Psoas muscle (tissue), 7 donors: ENCODE measurements at regions not wholly inside any gene's neighbourhood (a gene's known extent, or its start where the extent isn't known, plus 50 kb on each side); places are given as distances from the start of the nearest gene placed in this dataset.

Source experiments
- ATAC-seq, 4 donors: fragments of 200-7000 bp; cut with Tn5 transposase; one replicate each; pipeline ENCODE4 v1.9.1; 2020; ENCODE audit warnings: moderate library complexity in 3 of 4, mild to moderate bottlenecking in 2 of 4
- DNase-seq, 2 donors: peaks; one replicate each; pipeline ENCODE4 v3.0.0-alpha.2; 2020
- H3K27ac ChIP-seq: fragments of 200-600 bp; one replicate; pipeline ENCODE4 v1.8.0; 2022
- H3K27me3 ChIP-seq, 3 donors: fragments of 200-600 bp in 1 of 3; one replicate each; pipeline versions ENCODE4 v1.6.1 to v1.8.0; 2013 to 2022; ENCODE audit warnings: low read length in 2 of 3, mild to moderate bottlenecking in 2 of 3, moderate library complexity in 1 of 3; ENCODE audit not compliant: insufficient read depth in 3 of 3
- H3K36me3 ChIP-seq, 2 donors: fragments of 200-600 bp in 1 of 2; one replicate each; pipeline versions ENCODE4 v1.6.1 to v1.8.0; 2013 to 2022; ENCODE audit warnings: low read depth in 1 of 2, mild to moderate bottlenecking in 1 of 2, moderate library complexity in 1 of 2; ENCODE audit not compliant: insufficient read depth in 1 of 2
- H3K4me1 ChIP-seq: fragments of 200-600 bp; one replicate; pipeline ENCODE4 v1.8.0; 2022
- H3K4me3 ChIP-seq: fragments of 200-600 bp; one replicate; pipeline ENCODE4 v1.8.0; 2022; ENCODE audit warnings: mild to moderate bottlenecking
- H3K9me3 ChIP-seq: fragments of 200-600 bp; one replicate; pipeline ENCODE4 v1.8.0; 2022
- CTCF ChIP-seq: fragments of 200-600 bp; IDR thresholded peaks from one replicate; pipeline ENCODE4 v1.8.0; 2022; ENCODE audit warnings: antibody characterized with exemption
- WGBS, 3 donors: extraction: QIAGEN DNeasy Blood & Tissue Kit; methylation state at CpG; one replicate each; pipeline versions ENCODE4 v1.1.6 to v1.1.7; 2013; 5-methylcytosine and 5-hydroxymethylcytosine counted together
- intact Hi-C, 2 donors: fragments of 100-400 bp; cut with DNase I; formaldehyde crosslinking; loops; one replicate each; pipeline versions ENCODE4 v1.11.0 to v1.14.2; 2022
- donor health status: healthy with polysubstance abuse.
- donor health status: DM: no; HTN: no; CAD: no; lungs with moderate emphysema.
- donor health status: Bipolar disorder and iron deficiency.
- donor health status: healthy.
- donor health status: DM: yes; HTN: yes; CAD: no.
- donor health status: DM: no; HTN: no; CAD: no.
- donor health status: DM: yes; HTN: yes; CAD: no.

DNA sequence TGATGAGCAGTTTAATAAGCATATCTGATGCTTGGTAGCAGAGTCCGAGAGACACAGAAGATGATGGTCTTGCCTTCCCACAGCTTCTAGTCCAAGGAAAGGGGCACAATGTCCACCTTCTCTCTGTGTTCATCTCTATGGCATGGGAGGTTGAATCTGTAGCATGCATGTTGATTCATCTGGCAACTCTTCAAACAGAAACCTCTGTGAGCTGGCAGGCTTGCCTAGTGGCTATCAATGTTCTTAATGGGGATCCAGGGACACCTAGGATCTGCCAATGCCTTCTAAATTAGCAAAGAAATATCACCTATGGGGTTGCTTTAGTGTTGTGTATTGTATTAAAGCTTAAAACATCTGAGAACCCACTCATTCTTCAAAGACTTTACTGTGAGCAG, 170.8 kb downstream of the INO80D start:
- no peak overlapping the region for H3K4me3 ChIP-seq
- H3K27me3 ChIP-seq, result peaks cover 0 to 7% (median 0%) of the 10 kb centered on the region in 3 donors
- H3K9me3 ChIP-seq, result no peaks in the 10 kb centered on the region
- no peak for TF ChIP-seq CTCF
- WGBS, 3 donors, result 64 to 100% (median 85%) methylated on average over 1 of the region's 1 CpG
- no peak overlapping the region for H3K27ac ChIP-seq
- H3K4me1 ChIP-seq, result no peaks in the 10 kb centered on the region
- DNase-seq, result no peak
- no peak for ATAC-seq
- H3K36me3 ChIP-seq, result no peaks in the 10 kb centered on the region
- intact Hi-C loops, result no loop called here

DNA sequence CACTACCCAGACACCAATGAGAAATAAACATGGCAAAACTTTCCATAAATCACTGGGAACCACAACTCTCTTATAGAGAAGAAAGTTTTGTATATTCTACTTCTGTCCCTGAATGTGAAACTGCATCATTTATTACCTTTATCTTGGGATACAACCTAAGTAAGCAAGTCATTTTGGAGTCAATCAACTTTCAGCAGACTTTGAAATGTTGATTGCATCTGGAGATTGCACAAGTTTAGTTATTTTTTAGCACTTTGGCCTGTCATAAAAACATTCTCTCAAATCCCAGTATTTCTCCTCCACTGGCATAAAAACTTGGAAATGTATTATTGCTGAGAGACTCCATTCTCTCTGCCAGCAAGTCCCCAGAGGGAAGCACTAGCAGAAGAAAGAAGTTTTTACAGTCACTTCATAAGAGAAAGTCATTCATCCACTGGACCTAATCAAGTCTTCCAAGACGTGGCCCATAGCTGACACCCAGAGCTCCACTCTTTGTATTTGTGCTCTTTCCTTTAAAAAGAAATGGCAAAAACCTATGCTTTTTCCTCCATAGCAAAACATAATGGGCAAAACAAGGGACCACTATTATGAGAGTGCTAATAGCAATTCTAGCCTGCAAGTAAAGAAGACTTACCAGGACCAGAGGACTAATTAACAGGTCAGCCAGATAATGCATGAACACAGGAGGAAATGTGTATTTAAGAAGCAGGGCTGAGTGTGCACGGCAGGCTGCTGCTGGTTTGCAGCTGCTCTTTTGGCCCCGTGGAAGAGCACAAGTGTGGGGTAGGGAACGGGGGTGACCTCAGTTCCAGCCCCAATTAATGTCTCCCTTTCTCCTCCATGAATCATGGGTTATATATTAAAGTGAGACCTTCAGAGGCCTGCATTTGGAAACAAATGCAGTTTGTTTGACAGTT, 171.5 kb downstream of the INO80D start:
- WGBS, 3 donors, result 19 to 28% (median 21%) methylated on average over 4 of the region's 4 CpGs
- no peak for ATAC-seq
- Histone ChIP-seq H3K4me1 (no peaks in the 10 kb centered on the region), H3K4me3 (no peak overlapping the region), H3K27me3 (peaks cover 0 to 14% (median 0%) of the 10 kb centered on the region in 3 donors), H3K36me3 (no peaks in the 10 kb centered on the region), H3K27ac (no peak overlapping the region), H3K9me3 (no peaks in the 10 kb centered on the region)
- intact Hi-C loops, result no loop called here
- TF ChIP-seq CTCF, result no peak
- DNase-seq, result no peak

- WGBS, 3 donors, result 79 to 97% (median 95%) methylated on average over 1 of the region's 1 CpG
- Histone ChIP-seq H3K4me3 (no peak overlapping the region), H3K36me3 (no peaks in the 10 kb centered on the region), H3K9me3 (no peaks in the 10 kb centered on the region), H3K27ac (no peak overlapping the region), H3K4me1 (no peaks in the 10 kb centered on the region), H3K27me3 (peaks cover 0 to 18% (median 2%) of the 10 kb centered on the region in 3 donors)
- ATAC-seq, result no peak
- DNase-seq, result no peak
- intact Hi-C loops, result no loop called here
- TF ChIP-seq CTCF, result no peak
Observed at GRCh38 chr2:205913668-205914067, 172.3 kb downstream of the INO80D start.

DNA sequence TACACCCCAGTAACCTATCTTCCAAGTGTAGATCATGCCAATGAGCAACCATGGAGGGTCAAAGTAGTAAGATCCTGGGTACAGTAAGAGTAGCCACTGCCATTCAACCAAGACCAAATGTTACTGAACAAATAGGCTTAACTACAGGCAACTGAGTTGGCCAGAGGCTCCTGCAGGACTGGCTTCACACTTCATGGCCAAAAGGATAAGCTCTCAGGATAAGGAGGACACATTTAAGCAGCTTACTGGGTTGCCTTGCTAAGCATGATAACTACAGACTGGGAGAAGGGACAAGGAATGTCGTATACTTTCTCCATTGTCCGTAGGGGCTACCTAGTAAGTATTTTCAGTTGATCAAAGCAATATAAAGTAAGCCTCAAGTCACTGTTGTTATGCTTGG, 174.7 kb downstream of the INO80D start:
- 94 to 98% (median 95%) methylated on average over 2 of the region's 2 CpGs for WGBS, 3 donors
- Histone ChIP-seq H3K27ac (no peak overlapping the region), H3K4me3 (no peak overlapping the region), H3K36me3 (no peaks in the 10 kb centered on the region), H3K9me3 (no peaks in the 10 kb centered on the region), H3K27me3 (peaks cover 0 to 22% (median 2%) of the 10 kb centered on the region in 3 donors), H3K4me1 (no peaks in the 10 kb centered on the region)
- intact Hi-C loops, result no loop called here
- DNase-seq (no peak), ATAC-seq (no peak)
- TF ChIP-seq CTCF, result no peak

DNA sequence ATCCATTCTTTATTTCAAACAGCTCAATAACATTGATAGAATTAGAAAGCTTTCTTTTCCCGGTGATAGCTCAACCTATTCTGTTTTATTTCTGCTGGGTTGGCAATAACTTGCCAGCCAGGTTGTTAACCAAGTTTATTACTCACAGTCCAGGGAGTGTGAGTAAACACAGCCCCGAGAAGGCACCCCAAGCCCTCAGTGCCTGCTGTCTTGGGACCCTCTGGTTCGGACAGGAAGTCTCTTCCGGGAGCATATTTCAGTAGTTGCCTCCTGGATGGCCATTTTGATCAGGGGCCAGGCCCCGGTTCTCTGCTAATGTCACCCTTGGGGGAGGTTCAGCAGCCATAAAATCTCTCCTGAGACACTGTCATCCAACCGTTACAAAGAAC, 176.8 kb downstream of the INO80D start:
- DNase-seq (no peak), ATAC-seq (no peak)
- TF ChIP-seq CTCF, result no peak
- Histone ChIP-seq H3K36me3 (no peaks in the 10 kb centered on the region), H3K27ac (no peak overlapping the region), H3K27me3 (peaks cover 0 to 17% (median 2%) of the 10 kb centered on the region in 3 donors), H3K4me1 (no peaks in the 10 kb centered on the region), H3K4me3 (no peak overlapping the region), H3K9me3 (no peaks in the 10 kb centered on the region)
- intact Hi-C loops, result no loop called here
- 41 to 54% (median 42%) methylated on average over 6 of the region's 6 CpGs for WGBS, 3 donors
